CD4-positive, alpha-beta T cell treated with Interleukin-12 subunit alpha and Interleukin-12 subunit beta, for 1 hour (primary cell): ENCODE measurements at regions not wholly inside any gene's neighbourhood (a gene's known extent, or its start where the extent isn't known, plus 50 kb on each side); places are given as distances from the start of the nearest gene placed in this dataset.
A peak's percentile ranks its signal among the peaks of the same experiment; 100 is the strongest.

Experiments used
- DNase-seq: peaks from one replicate; pipeline ENCODE4 v3.0.0-alpha.2; 2020

- DNase-seq, result no peak
Observed at GRCh38 chr6:158249340-158249836, 62.9 kb upstream of the TULP4 start.

- DNase-seq, result no peak
Observed at GRCh38 chr6:158251565-158251964, 60.7 kb upstream of the TULP4 start.

GRCh38 chr6:158253248-158253647 lies 59.0 kb upstream of the TULP4 start:
- DNase-seq, result no peak

GRCh38 chr6:158255275-158255988 lies 56.8 kb upstream of the TULP4 start:
- DNase-seq, result no peak

- peak; percentile 33 for DNase-seq
Observed at GRCh38 chr6:158255989-158256601, 56.2 kb upstream of the TULP4 start.

GRCh38 chr6:158256746-158257424 lies 55.4 kb upstream of the TULP4 start:
- no peak for DNase-seq

- no peak for DNase-seq
Observed at GRCh38 chr6:158257425-158257759, 54.9 kb upstream of the TULP4 start.

GRCh38 chr6:158257781-158258180 lies 54.5 kb upstream of the TULP4 start:
- DNase-seq, result no peak

GRCh38 chr6:158259136-158259535 lies 53.1 kb upstream of the TULP4 start:
- DNase-seq, result no peak

- no peak for DNase-seq
Observed at GRCh38 chr6:158259845-158260244, 52.4 kb upstream of the TULP4 start.

- no peak for DNase-seq
Observed at GRCh38 chr6:158262082-158262481, 50.2 kb upstream of the TULP4 start.
